T-helper 22 cell (primary cell): ENCODE measurements at regions not wholly inside any gene's neighbourhood (a gene's known extent, or its start where the extent isn't known, plus 50 kb on each side); places are given as distances from the start of the nearest gene placed in this dataset.

Experiments
- DNase-seq: peaks from one replicate; pipeline ENCODE4 v3.0.0-alpha.2; 2020; ENCODE audit warnings: low read depth

DNA sequence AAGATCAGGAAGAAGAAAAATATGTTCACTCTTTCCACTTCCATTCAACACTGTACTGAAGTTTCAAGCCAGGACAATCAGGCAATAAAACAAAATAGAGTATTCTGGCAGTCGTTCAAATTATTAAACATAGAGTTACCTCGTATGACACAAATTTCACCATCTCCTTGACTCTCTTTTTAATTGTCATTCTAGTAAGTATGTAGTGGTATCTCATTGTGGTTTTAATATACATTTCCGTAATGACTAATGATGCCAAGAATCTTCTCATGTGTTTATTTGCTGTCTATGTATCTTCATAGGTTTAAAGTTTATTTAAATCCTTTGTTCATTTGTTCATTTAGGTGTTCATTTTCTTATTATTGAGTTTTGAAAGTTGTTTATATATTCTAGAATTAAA is 352.2 kb downstream of the IDS start:
- no peak for DNase-seq

DNA sequence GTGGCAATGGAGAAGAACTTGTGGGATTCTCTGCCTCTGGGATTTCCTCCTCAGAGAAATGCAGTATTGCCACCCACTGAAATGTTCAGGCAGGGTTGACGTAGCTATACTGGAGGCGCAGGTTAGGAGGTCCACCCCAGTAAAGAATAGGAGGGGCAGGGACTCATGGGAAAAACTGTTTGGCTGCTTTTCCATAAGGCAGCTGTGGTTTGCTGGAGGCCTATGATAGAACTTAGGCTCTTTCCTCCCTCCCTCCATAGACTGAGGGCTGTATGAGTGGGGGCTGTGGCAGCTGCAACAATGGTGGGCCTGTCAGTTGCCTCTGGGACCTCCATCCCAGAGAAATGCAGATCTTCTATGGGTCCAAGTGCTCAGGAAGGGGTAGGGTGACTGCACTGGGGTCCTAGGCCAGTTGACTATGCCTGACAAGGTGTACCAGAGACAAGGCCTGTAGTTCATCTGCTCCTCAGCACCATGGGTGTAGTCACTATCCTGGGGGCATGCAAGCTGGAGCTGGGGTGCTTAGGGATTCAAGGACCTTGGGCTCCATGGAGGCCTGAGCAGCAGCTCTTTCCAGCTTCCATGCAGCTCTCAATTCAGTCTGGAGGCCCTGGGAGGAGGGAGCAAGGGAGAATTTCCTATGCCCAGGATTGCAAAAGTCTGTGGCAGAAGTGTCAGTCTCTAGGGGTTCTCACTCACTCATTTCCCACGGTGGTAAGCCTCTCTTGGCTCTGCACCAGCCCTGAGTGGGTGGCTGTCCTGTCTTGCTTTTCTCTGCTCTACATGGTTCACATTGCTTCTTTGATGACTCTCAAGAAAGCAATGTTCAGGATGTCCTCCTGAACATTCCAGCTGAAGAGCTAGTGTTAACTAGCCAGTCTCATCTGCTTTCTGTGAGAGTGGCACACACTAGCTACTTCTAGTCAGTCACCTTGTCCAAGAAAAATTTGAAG is 353.0 kb downstream of the IDS start:
- DNase-seq = no peak

DNA sequence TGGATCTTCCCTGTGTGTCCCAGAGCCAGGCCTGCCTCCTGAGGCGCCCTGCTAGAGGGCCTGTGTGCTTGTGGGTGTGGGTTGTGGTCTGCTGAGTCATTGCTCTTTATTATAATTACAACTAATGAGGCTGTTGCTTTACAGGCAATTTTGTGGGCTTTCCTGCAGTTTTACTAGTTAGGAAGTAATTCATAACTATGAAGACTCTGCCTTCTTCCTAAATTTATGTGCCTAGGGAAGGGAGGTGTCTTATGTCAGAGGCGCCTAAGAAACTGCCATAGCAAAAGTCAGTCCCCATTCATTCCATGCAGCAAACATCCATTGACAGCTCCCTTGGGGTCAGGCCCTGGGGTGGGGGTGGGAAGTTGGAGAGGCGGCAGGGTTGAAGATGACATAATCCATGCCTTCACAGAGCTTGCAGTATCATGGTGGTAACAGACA is 359.2 kb downstream of the IDS start:
- no peak for DNase-seq

DNA sequence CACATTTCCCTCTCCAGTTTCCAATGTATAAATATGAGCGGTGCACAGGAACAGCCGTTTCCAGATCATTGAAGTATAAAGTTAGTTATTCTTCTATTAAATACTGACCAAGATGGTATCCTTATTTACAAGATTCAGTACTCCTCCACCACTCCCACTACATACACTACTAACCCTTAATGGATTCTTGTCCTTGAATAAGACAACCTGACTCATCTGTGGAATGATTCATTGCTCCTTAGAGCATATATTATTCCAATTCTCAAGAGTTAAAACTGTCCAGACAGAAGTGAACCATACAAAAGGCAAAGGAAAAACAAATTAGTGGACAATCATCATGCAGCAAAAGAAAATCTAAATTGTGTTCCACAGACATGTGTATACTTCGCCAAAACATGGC is 373.3 kb downstream of the IDS start:
- no peak for DNase-seq

DNA sequence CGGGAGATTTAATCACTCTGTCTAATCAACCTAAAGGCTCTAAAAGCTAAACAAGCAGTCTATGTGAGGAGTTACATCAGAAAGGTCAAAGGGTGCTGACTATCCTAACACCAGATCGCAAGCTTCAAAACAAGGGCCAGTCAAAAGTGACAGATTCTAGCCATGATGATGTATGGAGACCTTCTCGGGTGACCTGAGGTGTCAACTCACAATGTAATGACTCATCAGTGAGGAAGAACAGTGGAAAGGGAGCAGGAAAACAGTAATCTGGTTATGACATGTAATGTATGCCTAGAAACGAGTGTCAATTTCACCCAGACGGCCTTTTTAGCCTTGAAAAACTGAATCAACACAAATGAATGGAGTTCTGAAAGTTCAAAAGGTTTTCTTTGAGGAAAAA is 375.3 kb downstream of the IDS start:
- DNase-seq = no peak

DNA sequence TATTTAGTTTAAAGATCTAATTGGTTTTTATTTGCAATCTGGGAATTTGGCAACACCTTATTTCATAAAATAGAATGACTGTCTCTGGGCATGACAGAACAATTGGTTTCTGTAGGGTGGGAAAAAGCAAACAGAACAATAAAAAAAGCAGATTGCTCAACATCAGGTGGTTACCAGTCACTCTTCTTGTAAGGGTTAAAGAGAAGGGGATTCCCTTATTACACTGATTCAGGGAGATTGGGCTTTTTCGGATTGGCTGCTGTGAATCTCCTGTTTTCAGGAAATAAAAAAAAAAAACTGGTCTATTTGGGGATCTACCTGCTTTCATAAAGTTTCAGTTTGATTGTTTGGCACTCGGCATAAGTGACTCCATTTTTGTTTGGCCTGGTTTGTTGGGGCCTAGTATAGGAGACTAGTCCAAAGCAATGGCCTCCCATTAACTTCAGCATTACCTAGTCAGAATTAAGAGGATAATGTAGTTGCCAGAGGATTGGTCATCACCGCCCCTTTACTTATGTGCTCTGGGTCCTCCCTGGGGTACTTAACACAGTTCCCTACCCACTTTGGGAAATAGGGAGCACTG is 380.5 kb downstream of the IDS start:
- DNase-seq = no peak

DNA sequence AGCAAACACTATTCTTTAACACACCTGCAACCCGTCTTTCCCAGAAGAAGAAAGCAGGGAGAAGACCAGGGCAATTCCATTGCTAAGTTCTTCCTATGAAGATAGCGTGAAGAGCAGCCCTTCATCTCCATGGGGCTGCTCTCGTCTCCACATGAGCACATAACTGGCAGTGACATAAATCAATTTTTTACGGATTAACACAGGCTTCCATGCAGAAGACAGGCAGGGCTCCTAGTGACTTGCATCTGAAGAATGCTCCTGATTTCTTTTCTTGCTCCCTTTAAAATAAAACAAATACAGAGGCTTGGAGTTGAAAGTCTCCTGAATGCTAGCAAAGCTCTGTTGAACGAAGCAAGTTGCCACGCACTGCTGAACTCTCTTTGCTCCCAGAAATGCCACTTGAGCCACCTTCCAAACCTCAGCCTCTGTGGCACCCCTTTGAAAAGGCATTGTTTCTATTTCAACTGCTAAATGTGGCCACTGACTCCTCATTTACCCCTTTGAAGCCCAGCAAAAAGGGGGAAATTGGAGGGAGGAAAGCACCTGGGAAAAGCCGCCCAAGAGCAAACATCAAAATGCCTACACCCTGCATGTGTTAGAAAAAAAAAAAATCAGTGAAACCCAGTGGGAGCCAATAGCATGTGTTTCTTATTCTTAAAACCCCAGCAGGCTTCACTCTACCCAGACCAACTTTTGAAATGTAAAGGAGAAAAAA is 383.7 kb downstream of the IDS start:
- DNase-seq = no peak

DNA sequence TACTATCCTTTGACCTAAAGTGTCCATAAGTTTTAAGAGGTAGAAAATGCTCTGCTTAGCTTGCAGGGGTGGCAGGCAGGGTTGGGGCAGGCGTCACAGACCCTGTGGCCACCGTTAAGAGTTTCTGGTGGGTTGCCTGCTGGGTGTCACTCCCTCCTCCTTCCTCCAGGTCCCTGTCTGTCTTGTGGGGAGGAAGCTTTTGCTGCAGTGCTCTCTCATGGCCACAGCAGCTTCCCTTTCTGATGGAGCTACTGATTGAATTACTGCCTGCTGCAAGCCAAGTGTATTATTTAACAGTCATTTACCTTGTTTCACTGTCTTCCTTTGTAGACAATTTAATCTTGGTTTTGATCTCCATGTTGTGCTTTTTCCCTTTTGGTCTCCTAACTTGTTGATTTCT is 384.6 kb downstream of the IDS start:
- DNase-seq = no peak

DNA sequence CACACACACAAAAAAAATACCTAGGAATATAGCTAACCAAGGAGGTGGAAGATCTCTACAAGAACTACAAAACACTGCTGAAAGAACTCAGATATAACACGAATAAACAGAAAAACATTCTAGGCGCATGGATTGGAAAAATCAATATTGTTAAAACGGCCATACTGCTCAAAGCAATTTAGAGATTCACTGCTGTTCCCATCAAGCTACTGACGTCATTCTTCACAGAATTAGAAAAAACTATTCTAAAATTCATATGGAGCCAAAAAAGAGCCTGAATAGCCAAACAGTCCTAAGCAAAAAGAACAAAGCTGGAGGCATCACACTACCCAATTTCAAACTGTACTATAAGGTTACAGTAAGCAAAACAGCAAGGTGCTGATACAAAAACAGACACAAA is 390.2 kb downstream of the IDS start:
- no peak for DNase-seq

DNA sequence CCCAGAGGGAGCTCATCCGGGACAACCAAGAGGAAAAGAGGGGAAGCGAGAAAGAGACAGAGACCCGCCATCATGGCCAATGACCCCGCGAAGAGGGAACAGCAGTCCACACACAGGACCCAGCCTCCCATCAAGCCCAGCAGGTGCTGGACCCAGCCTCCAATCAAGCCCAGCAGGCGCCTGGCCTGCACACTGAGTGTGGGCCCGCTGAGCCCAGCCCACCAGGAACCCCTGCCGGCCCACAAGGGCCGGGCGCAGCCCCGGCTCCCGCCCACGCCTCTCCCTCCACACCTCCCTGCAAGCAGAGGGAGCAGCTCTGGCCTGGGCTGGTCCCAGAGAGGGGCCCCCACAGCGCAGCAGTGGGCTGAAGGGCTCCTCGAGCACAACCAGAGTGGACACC is 391.1 kb downstream of the IDS start:
- no peak for DNase-seq

DNA sequence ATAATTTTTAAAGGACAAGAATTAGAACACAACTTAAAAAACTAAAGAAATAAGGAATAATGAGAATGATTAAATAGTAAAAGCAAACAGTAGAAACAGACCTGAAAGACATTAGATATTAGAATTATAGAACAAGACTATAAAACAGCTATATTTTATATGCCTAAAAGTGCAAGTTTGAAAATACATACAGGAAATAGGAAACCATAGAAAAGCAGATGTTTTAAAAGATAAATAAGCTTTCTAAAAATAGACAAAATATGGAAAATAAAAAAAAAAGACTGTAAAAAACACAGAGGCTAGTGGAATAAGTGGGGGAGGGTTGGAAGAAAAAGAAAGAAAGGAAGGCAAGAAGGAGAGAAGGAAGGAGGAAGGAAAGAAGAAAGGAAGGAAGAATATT is 407.3 kb downstream of the IDS start:
- DNase-seq = no peak

DNA sequence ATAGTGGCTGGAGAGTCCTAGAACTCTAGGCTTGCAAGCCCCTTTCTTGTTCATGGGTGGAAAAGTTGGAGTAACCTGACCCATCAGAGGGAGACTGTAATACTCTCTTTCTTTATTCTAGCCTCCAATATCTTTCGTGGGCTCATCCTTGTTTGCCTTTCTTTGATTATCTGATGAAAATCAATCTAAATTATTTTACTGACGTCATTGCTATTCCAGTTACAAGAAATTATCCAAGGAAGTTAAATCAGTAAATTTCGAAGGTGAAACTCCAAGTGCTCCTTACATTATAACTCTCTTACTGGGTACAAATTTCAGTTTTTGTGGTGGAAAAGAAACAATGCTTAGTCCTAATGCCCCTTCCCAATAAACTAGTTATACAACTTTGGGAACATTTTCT is 412.9 kb downstream of the IDS start:
- no peak for DNase-seq

DNA sequence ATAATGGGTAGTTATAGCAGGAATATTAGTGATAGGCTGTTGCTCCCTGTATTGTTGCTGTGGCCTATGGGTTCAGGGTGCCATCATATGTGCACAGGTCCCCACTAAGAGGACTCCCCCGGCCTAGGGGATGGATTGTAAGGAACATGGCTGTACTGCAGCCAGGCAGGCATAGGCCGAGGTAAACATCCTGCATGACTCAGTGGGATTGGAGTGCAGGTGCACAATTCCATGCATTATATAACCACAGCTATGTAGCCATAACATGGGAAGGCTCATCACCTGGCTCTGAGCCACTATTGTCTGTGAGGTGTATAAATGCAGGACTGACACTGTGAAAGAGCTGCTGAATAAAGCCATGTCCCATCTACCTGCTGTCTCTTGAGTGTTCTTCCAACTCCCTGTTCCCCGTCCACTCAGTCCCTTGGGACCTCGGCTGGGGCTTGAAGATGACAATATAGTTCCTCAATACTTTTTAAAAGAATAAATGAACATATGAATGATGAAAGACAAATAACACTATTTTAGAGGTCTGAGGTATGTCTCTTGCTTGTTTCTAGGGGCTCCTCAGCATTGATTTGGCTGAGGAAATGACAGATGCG is 425.2 kb downstream of the IDS start:
- DNase-seq = no peak

DNA sequence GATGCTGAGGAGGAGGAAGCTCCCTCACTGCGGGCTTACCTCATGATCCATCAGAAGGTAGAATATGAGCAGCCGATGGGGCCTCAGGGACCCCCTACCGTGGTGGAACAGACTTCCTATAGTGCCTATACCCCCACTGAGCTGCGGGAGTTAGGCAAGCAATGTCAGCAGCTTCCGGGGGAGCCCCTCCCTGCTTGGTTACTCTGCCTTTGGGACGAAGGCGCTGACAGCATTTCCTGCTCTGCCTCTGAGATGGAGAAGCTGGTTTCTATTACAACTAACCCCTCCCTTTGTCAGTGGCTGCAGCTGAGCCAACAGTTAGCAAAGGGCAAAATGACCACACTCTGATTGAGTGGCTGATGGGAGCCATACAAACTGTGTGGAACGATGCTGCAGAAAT is 430.7 kb downstream of the IDS start:
- no peak for DNase-seq

DNA sequence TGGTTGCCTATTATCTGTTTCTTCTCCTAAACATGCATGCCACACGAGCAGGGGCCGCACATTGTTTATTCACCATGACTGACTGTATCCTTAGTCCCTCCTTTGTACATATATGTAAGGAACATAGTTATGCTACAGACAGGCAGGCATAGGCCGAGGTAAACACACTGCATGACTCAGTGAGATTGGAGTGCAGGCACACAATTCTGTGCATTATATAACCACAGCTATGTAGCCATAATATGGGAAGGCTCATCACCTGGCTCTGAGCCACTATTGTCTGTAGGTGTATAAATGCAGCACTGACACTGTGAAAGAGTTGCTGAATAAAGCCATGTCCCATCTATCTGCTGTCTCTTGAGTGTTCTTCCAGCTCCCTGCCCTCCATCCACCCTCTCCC is 431.6 kb downstream of the IDS start:
- no peak for DNase-seq

DNA sequence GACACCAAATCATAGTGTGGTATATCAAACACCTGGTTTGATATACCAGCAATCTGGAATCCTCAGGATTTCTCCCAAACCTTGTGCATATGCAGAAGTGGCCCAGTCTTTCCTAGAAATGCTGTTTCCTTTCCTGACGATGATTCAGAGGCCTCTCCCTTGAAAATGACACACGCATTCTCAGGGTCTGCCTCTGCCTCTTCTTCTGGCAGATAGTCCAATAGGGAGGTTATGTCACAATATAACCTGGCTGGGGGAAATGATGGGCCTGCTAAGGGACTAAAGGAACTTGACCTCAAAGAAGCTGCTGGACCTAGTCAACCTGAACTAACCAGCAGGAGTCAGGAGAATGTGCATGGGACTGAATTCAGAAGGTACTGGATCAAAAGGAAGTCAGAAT is 435.2 kb downstream of the IDS start:
- DNase-seq = no peak

DNA sequence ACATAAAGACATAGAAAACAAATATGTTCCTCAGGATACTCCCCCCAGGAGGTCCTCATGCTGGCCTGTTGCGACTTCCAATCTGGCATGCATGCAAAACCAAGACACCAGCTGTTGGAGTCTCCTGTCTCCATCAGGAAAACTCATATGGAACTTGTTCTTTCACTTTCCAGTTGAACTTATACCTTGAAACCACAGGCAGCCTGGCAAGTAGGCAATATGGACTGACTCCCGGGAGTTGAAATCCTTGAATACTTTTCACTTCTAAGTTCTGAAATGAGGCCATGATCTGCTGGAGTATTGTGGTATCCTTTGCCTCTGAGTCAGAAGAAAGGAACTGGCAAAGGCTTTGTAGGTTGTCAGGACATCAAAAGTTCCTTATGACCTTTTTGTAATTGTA is 444.2 kb downstream of the IDS start:
- no peak for DNase-seq
